GM18868 (cell line): ENCODE measurements at regions not wholly inside any gene's neighbourhood (a gene's known extent, or its start where the extent isn't known, plus 50 kb on each side); places are given as distances from the start of the nearest gene placed in this dataset.
"Not testable (repeated sequence)": the region's sequence is repeated elsewhere in the genome, so short reads cannot be mapped to it uniquely, and the experiment has no call there.

Experiments
- ATAC-seq: cut with Tn5 transposase; IDR thresholded peaks from one replicate; pipeline ENCODE4 v1.9.1; 2021; ENCODE audit warnings: mild to moderate bottlenecking, moderate library complexity; ENCODE audit not compliant: unreplicated experiment

DNA sequence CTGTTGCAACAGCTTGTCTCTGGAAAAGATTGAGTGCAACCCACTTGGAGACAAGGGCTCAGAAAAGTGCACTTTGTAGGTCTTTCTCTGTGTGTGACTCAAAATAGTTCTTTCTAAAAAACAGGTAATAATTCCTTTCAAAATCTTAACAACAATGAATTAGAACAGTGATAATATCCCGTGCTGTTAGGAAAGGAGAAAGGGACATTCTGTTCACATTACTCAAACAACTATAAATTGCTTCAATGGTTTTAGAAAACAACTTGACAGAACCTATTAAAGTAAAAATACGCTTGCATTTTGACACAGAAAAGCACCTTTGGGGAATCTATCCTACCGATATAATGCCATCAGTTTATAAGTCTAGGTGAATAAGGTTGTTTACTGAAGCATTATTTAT lies 468.1 kb upstream of the DPP6 start:
- no peak for ATAC-seq

DNA sequence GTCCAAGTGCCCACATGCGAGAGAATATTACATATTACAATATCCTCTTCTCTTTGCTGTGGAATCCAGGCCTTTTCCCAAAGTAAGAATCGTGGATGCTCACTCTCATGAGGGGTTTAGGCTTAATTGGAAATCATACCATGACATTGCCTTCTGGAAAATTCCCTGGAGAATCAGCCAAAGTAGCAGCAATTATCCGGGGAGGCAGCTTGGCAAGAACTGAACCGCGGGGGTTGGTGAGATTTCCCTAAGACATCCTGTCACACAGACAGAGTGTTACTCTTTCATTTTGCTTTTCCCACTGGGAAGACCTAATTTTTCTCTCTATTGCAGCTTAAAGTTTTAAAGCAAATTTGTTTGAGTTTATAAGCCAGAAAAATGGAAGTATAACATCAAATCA lies 463.6 kb upstream of the DPP6 start:
- no peak for ATAC-seq

DNA sequence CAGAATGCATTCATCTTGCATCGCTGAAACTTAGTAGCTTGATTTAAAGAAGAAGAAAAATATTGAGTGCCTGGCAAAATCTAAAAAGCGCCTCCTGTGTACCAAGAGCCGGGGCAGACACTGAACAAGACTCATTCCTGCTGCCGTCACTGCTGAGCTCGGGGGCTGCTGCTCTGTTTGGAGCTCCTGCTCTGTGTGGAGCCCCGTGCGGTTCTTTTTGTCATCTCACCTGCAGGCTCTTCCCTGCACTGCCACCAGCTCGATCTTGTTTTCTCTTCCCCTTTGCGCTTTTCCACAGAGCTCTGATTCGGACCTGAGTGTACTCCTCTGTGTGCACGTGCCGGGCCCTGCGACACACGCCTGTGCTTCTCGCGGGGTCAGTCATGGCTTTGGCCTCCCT lies 462.1 kb upstream of the DPP6 start:
- ATAC-seq: no peak

DNA sequence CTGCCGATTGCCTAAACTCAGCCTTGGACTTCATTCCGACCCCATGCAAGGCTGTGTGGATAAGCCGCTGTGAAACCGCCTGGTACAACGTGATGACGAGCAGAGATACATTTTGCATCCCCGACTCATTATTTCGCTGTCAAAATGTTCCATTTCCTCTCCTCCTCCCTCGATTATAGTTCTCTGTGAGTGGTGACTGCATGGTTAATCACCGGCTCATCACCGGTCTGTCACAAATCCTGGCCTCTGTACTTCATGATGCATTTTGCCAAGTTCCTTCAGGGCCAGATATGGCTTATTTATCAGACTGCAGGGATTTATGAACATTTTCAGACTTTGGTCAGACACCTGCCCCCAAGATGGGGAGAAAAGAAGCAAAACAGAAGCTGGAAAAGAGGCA lies 461.6 kb upstream of the DPP6 start:
- ATAC-seq: no peak

DNA sequence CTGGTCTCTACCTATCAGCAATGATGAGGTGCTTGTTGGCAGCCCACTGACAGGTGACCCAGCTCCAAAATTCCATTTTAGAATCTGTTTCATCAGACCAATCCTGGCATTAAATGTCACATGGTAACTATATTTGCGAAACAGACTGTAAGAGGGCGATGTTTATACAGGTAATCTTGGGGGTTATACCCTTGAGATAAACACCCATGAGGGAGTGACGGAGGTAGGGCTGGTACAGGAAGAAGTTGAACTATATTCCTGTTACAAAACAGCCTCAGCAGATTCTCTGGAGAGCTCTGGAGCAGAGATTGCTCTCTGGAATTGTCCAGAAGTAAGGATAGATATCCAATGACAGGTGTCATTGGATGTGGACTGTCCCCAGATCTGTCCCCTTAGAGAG lies 444.8 kb upstream of the DPP6 start:
- no peak for ATAC-seq

DNA sequence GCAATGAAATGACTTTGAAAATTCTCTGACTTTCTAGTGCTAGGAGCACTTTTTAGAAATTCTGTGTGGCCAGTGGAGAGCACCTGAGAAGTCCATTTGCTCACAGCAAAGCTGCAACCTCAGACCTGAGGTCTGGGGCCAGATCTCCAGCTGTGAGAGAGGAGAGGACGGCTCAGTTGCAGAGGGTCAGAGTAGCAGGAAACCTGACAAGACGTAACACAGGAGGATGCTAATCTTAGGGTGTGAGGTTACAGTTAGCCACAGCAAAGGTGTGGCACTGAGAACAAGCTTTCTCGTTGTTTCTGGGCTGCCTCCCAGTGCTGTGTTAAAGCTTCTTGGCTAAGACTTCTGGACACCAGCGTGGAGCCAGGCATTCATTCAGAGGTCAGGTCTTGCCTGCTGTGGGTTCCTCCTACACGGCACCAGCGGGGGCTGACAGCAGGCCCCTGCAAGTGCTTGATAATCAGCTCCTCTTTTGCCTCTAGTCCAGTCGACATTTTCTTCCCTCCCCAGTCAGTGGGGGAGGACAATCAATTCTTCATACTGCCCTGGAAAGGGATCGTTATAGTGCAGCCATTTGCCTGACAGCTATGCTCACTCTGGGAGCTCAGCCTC lies 435.4 kb upstream of the DPP6 start:
- ATAC-seq: no peak

DNA sequence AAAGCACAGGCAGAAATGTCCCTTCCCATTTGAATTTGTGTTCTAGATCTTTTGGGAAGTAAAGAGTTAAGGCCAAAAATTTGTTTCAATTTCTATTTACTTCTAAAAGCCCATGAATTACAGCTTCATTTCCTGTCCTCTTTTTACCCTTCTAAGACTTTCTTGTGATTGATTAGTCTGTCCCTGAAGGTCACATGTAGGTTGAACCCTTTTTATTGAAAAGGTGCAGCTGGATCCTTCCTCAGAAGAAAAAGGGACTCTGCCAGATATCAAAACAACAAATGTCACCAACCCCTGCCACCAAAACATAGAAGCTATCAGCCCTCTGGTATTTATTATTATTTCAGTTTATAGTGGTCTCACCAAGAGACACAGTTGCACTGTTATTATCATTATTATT lies 424.9 kb upstream of the DPP6 start:
- ATAC-seq: no peak

DNA sequence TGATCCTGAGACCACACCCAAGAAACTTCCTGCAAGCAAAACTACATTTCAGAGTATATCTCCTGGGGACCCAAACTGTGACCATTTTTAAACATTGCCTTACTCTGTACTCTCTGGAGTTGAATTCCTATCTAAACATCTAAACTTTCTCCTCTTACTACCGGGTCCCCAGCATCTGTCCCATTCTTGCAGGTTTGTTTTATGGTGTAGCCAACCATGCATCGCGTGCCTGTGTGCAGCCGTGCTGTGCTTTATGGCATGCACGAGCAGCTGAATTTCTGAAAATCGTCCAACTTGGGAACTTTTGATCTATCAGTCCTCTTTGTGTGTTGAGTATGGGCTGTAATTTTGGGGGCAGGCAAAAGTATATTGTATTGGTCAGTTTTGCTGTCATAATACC lies 423.8 kb upstream of the DPP6 start:
- no peak for ATAC-seq

DNA sequence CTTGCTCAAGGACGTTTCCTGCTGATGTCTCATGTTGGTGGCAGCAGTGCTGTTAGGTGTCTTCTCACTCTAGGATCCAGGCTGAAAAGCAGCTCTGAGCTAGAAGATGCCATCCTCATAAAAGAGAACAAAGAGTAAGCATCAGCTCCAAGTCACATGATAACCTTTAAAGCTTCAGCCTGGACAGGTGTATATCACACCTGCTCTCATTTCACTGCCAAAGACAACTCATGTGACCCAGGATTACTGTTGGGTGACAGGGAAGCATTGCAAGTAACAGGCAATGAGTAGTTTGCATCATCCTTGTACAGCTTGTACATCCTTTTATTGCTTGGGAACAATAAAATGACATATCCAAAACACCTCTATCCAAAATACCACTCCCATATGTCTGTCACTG lies 423.4 kb upstream of the DPP6 start:
- ATAC-seq: no peak

DNA sequence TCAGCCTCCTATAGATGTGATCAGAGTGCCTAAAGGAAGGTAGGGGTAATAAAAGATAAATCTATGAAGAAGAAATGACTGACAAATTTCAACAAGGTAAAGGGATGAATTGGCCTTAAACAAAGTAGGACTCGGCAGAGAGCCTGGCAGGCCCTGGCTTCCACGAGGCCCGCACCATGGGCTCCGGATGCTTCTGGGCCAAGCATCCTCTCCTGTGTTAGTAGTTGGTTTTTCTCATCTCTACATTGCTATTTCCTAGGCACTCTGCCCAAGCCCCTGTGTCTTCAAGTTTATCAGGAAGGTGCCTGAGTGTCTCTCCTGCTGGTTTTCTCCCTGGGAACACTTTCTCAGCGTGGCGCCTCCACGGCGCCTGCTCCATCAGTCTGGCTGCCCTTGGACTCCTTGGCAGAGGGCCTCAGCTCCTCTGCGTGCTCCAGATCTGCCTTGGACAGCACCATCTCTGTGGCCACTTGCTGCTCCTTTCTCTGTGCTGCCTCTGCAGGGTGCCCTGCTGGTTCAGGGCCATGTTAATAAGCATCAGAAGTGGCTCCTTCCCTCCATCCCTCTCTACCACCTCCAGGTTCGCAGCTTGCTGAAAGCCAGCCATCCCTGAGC lies 413.3 kb upstream of the DPP6 start:
- ATAC-seq: no peak

DNA sequence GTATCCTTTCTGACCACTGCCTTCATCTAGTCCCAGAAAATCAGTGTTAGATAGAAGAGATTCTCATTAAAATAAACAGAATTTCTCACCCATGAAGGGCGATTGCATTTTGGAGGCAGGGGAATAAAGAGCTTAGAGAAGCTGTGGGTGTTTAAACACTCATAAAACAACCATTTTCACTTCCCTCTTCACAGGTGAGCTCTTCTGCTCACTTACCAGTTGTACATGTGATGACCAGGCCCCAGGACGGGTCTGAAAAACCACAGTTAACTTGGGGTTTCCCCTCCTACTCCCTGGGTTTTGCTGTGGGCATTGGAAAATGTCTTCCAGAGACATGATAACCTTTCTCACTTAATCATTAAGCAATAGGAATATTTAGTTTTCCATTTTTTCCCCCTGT lies 411.6 kb upstream of the DPP6 start:
- ATAC-seq: peak; percentile 98

DNA sequence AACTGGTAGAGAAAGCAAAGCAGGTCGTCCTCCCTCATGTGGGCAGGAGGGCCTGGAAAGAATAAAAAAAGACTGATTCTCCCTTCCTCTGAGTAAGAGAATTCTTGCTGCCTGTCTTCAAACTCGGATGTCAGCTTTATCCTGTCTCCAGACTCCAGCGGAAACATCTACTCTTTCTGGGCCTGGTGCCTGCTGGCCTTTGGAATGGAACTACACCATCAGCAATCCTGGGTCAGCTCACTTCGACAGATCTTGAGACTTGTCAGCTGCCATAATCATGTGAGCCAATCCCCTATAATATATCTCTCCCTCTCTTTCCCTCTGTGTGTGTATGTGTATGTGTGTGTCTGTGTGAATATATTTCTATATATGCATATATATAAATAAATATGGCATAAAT lies 411.0 kb upstream of the DPP6 start:
- peak; percentile 12 for ATAC-seq

DNA sequence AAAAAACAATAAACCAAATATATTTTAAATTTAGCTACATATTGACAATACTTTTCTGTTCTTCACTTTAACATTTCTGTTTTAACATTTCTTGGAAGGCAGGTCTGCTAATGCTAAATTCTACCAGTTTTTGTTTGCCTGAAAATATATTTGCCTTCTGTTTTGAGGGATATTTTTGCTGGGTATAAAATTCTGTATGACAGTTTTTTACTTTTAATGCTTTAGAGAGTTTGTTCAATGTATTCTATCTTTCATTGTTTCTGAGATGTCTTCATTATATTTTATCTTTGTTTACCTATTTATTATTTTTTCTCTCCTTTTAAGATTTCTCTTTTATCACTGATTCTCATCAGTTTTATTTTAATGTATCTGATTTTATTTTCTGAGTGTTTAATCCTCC lies 409.2 kb upstream of the DPP6 start:
- no peak for ATAC-seq

DNA sequence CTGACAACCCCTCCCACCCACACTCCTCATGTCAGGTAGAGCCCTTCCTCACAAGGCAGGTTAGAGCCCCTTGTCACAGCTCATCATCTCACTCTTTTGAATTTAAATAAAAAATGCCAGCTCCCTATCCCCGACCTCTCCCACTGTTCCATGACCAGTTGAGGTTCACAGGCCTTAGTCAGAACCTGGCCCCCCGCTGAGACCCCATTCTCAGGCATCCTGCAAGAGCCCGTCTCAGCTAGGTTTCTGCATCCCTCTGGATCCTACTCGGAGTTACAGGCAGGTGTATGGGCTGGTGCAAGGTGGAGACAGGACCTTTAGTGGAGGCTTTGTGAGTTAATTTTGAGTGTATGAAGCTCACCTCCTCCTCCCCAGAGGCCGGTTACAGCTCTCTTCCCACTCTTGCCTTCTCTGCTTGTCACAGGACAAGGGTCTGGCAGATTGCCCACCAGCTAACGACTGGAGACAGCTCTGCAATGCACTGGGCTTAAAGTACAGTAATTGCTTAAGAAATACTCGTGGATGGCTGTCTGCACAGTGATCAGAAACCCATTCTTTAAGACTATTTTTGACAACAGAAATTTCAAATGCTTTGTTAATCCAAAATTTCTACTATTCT lies 394.9 kb upstream of the DPP6 start:
- ATAC-seq: no peak

DNA sequence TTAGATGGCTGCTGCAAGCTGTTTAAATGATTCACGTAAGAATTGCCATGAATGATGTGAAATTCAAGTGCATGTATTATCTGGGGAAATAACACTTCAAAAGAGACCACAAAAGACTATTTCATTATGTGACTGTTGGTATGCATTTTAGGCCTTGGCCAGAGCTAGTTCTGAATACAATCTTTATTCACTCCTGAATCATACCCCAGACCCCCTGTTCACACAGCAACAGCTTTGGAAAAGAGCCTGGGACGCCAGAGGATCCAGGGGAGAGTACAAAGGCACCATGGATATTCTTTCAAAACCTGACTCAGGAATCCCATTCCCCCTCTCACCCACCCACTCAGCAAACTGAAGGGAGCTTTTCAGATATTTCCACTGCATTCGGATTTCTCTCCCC lies 377.1 kb upstream of the DPP6 start:
- ATAC-seq: no peak

DNA sequence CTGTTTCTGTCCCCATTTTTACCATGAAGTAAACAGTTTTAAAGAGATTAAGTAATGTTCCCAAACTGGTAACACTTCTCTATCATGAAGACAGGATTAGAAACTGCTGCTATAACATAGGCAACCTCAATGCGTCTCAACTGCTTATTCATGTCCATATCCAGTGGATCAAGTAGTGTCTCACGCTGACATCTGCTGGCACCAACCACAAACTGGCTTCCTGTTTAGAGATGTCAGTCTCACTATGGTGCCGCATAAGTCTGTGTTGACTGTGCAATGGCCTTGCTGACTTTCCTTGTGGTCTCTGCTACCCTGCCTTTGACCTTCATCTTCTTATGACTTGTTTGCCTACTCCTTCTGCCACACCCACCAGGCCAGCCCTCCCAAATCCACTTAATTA lies 369.6 kb upstream of the DPP6 start:
- ATAC-seq: no peak

DNA sequence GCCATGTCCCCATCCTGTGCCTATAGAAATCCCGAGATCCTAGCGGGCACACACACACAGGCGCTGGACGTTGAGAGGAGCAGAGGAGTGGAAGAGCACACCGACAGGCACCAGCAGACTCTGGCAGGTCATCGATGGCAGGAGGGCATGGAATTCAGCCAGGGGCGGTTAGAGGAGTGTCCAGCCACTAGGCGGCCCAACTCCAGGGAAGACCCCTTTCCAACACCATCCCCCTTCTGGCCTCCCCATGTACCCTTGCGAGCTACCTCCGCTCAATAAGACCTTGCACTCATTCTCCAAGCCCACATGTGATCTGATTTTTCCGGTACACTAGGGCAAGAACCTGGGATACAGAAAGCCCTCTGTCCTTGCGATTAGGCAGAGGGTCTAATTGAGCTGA lies 356.0 kb upstream of the DPP6 start:
- no peak for ATAC-seq

DNA sequence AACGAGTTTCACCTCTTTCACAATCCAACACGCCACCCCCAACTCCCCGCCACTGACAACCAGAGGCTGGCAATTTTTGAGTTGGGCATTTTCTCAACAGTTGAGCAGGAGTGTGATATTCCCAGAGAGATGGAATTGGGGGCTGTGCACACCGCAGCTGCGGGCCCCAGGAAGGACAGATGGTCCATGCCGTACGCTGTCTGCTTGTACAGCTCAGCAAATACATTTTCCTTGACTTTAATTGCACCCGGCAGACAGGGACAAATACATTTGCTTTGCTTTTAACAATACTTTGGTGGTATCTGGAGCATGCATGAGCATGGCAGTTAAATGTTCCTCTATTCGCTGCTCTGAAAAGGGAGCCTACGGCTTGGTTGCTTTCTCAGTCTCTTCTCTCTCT lies 354.2 kb upstream of the DPP6 start:
- ATAC-seq: no peak

DNA sequence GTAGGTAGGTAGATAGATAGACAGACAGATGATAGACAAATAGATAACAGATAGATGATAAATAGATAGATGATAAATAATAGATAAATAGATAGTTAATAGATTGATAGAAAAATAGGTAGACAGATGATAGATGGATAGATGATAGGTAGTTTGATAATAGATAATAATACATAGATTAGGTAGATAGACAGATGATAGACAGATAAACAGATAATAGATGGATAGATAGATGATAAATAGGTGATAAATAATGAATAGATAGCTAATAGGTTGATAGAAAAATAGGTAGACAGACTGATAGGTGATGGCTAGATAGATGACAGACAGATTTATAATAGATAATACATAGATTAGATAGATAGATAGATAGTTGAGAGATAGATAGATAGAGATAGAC lies 350.5 kb upstream of the DPP6 start:
- ATAC-seq: no peak

DNA sequence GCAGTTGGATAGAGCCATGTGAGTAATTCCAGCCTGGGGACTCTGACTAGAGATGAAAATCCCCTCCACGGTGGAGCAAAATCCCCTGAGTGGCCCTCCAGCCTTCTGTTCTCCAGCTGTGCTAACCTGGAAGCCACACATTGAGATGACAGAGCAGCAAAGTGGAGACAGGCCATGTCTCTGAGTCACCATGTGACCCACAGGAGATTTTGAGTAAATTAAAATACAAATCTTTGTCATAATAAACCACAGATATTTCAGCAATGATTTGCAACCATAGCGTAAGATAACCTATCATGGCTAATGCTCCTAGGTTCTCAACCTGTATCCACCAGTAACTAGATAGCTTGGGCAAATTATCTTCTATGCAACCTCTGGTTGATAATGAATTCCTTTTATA lies 328.3 kb upstream of the DPP6 start:
- ATAC-seq: not testable (repeated sequence)

DNA sequence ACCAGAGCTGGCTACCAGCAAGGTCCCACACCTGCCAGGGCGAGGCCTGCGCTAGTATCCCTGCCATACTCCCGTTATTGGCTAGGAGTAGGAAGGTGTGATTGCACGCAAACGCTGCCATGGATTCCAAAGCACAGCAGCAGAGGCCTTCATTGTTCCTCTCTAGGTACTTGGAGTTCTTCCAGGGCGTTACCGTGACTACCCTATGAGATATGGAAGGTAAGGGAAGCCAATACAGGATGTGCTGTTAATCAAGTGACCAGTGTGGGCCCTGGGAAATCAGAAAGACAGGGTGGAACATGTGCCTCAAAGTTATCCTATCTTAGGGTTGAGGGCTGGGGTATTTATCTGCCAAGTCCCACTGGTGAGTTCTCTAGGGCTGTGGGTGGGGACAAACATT lies 320.7 kb upstream of the DPP6 start:
- ATAC-seq: not testable (repeated sequence)

DNA sequence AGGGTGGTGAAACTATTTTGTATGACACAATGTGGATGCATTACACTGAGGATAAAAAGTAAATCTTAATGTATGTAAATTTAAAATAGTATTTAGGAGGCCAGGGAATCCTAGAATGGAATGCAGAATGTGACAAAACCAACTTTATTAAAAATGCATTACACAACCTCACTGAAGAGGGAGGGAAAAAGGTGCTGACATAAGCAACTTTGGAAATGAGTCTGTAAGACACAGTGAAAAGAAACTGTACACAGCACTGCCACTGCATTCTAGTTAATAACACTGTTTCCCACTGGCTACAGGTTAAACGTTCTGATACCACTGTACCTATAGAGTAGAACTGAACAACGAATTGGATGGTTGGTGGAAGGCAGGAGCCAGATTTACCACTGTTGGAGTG lies 308.8 kb upstream of the DPP6 start:
- not testable (repeated sequence) for ATAC-seq

DNA sequence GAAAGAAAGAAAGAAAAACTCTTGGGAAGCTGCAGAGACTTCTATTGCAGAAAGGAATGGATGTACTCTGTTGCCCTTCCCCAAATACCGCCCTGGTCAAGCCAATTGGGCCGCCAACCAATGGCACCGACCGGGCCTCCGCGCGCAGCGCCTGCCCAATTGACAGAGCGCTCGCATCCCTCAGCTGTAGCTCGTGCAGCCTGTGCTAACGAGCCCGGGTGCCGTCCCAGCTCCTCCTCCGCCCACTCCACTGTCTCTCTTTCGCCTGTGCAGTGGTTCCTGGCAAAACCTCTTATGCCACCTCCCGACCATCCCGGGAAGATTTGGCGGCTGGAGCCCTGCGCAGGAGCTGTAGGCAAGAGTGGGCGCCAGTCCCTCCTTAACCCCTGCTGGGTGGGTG lies 304.2 kb upstream of the DPP6 start:
- not testable (repeated sequence) for ATAC-seq
